Mucosa of descending colon (tissue), 3 donors: ENCODE measurements at regions not wholly inside any gene's neighbourhood (a gene's known extent, or its start where the extent isn't known, plus 50 kb on each side); places are given as distances from the start of the nearest gene placed in this dataset.
"Not testable (repeated sequence)": the region's sequence is repeated elsewhere in the genome, so short reads cannot be mapped to it uniquely, and the experiment has no call there.

Source experiments
- ATAC-seq: fragments of 200-7000 bp; cut with Tn5 transposase; one replicate; pipeline ENCODE4 v1.9.1; 2020; ENCODE audit warnings: mild to moderate bottlenecking, moderate library complexity
- DNase-seq, 3 donors: peaks; one replicate each; pipeline ENCODE4 v3.0.0-alpha.2; 2020
- H3K36me3 ChIP-seq: fragments of 200-600 bp; one replicate; pipeline ENCODE4 v1.8.0; 2021; ENCODE audit warnings: low read depth, mild to moderate bottlenecking
- H3K4me1 ChIP-seq: fragments of 200-600 bp; one replicate; pipeline ENCODE4 v1.8.0; 2021; ENCODE audit warnings: low read depth, mild to moderate bottlenecking
- H3K4me3 ChIP-seq: fragments of 200-600 bp; one replicate; pipeline ENCODE4 v1.8.0; 2021; ENCODE audit warnings: mild to moderate bottlenecking
- H3K9me3 ChIP-seq: fragments of 200-600 bp; one replicate; pipeline ENCODE4 v1.8.0; 2021; ENCODE audit warnings: mild to moderate bottlenecking
- CTCF ChIP-seq: fragments of 200-600 bp; IDR thresholded peaks from one replicate; pipeline ENCODE4 v1.8.0; 2022; ENCODE audit warnings: antibody characterized with exemption, mild to moderate bottlenecking
- intact Hi-C, 2 donors: fragments of 100-400 bp; cut with DNase I in 1 of 2; cut with micrococcal nuclease in 1 of 2; formaldehyde crosslinking; loops; one replicate each; pipeline versions ENCODE4 v1.11.0 to v1.11.1; 2022; cut with DNase I, micrococcal nuclease
- donor health status: DM: no; HTN: no; CAD: no; lungs with moderate emphysema.
- donor health status: DM: no; HTN: no; CAD: no.
- donor health status: DM: no; HTN: yes; CAD: no.

- ATAC-seq, result no peak
- no peak for DNase-seq
- no peak overlapping the region for H3K4me3 ChIP-seq
- H3K36me3 ChIP-seq, result no peaks in the 10 kb centered on the region
- no peaks in the 10 kb centered on the region for H3K4me1 ChIP-seq
- no peak for TF ChIP-seq CTCF
- intact Hi-C loops, result no loop called here
- H3K9me3 ChIP-seq, result no peaks in the 10 kb centered on the region
Observed at GRCh38 chr11:79506124-79506523, 65.3 kb upstream of the TENM4 start.

- Histone ChIP-seq H3K36me3 (no peaks in the 10 kb centered on the region), H3K4me1 (no peaks in the 10 kb centered on the region), H3K9me3 (no peaks in the 10 kb centered on the region), H3K4me3 (no peak overlapping the region)
- ATAC-seq, result no peak
- intact Hi-C loops, result no loop called here
- TF ChIP-seq CTCF, result no peak
- no peak for DNase-seq
Observed at GRCh38 chr11:79503028-79503427, 62.2 kb upstream of the TENM4 start.

- Histone ChIP-seq H3K4me1 (no peaks in the 10 kb centered on the region), H3K4me3 (no peak overlapping the region), H3K36me3 (no peaks in the 10 kb centered on the region), H3K9me3 (no peaks in the 10 kb centered on the region)
- ATAC-seq (peak; percentile 85), DNase-seq (no peak)
- no peak for TF ChIP-seq CTCF
- intact Hi-C loops, result no loop called here
Observed at GRCh38 chr11:79501707-79502106, 60.9 kb upstream of the TENM4 start.

GRCh38 chr11:79499929-79500328, 59.1 kb upstream of the TENM4 start:
- H3K4me1 ChIP-seq, H3K9me3 ChIP-seq, H3K36me3 ChIP-seq, DNase-seq, intact Hi-C loops, ATAC-seq, H3K4me3 ChIP-seq: not testable (repeated sequence)

GRCh38 chr11:79498667-79499066, 57.8 kb upstream of the TENM4 start:
- H3K4me3 ChIP-seq, result no peak overlapping the region
- H3K4me1 ChIP-seq, result no peaks in the 10 kb centered on the region
- no peak for TF ChIP-seq CTCF
- DNase-seq (no peak), ATAC-seq (no peak)
- H3K36me3 ChIP-seq, result no peaks in the 10 kb centered on the region
- no peaks in the 10 kb centered on the region for H3K9me3 ChIP-seq
- intact Hi-C loops, result no loop called here

- Histone ChIP-seq H3K9me3 (no peaks in the 10 kb centered on the region), H3K4me1 (no peaks in the 10 kb centered on the region), H3K36me3 (no peaks in the 10 kb centered on the region), H3K4me3 (no peak overlapping the region)
- intact Hi-C loops, result no loop called here
- DNase-seq, result peak; percentile 53 to 83 (median 75)
- peak; percentile 87 for ATAC-seq
- TF ChIP-seq CTCF, result peak; percentile 73
Observed at GRCh38 chr11:79493555-79494171, 52.8 kb upstream of the TENM4 start.
